GM23248 (cell line): ENCODE measurements at regions not wholly inside any gene's neighbourhood (a gene's known extent, or its start where the extent isn't known, plus 50 kb on each side); places are given as distances from the start of the nearest gene placed in this dataset.

Experiments used
- EZH2 ChIP-seq: fragments of 200-600 bp; sonication (generic); IDR thresholded peaks from 2 replicates; pipeline ENCODE4 v1.6.1; 2018; ENCODE audit warnings: antibody characterized with exemption, mild to moderate bottlenecking; ENCODE audit not compliant: insufficient read depth, poor library complexity, severe bottlenecking
- EZH2phosphoT487 ChIP-seq: fragments of 200-600 bp; sonication (generic); IDR thresholded peaks from 2 replicates; pipeline ENCODE4 v1.6.1; 2018; ENCODE audit warnings: antibody characterized with exemption, moderate library complexity, mild to moderate bottlenecking, low read depth; ENCODE audit not compliant: insufficient read depth

DNA sequence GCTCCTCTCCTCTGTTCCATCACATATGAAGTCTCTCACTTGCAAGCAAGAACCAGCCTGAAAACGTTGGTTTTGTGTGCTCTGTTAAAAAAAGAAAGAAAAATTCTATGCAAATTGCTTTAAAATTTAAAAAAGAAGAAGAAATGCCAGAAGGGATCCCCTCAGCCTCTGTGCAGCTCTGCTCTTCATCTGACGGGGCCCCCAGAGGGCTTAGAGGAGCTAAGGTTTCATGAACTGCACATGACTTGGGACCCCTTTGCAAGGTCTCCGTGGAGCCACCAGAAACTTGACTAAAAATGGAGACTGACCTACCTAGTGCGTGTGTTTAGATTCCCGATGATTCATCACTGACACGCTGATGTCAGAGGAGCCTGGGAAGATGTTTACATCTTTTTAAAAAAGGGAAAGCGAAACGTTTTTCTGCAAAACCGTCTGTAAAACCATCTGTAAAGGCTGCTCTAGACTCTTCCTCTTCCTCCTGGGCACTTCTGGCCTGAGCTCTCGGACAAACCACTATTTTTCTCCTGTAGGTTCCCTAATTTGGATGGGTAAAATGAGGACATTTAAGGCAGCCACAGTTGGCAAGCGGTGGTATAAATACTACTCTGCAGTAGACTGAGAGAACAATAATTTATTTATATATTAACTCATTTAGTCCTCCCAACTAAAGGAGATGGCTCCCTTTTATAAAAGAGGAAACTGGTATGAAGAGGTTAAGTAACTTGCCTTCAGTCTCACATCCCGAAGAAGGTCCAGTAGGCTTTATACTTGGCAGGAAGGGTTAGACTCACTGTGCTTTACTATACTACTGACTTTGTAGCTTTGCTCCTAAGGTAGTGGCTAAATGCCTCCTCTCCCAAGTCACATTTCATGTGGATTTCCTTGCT, 67.2 kb upstream of the POLG start:
- no peak for TF ChIP-seq EZH2
- TF ChIP-seq EZH2phosphoT487, result no peak
